ENCODE measurements at regions not wholly inside any gene's neighbourhood (a gene's known extent, or its start where the extent isn't known, plus 50 kb on each side); places are given as distances from the start of the nearest gene placed in this dataset.

GRCh38 chr17:14481664-14482063 is 180.8 kb downstream of the HS3ST3B1 start:
- DNase-seq (ENCODE audit: low spot score) = no peak

- no peak for DNase-seq (ENCODE audit: low spot score)
Observed at GRCh38 chr17:14474591-14474990, 173.7 kb downstream of the HS3ST3B1 start.

- DNase-seq (ENCODE audit: low spot score) = peak; percentile 88
Observed at GRCh38 chr17:14471052-14471451, 170.2 kb downstream of the HS3ST3B1 start.

- no peak for DNase-seq (ENCODE audit: low spot score)
Observed at GRCh38 chr17:14470417-14470816, 169.5 kb downstream of the HS3ST3B1 start.

- DNase-seq (ENCODE audit: low spot score) = no peak
Observed at GRCh38 chr17:14469971-14470370, 169.1 kb downstream of the HS3ST3B1 start.

GRCh38 chr17:14468858-14469257 is 168.0 kb downstream of the HS3ST3B1 start:
- no peak for DNase-seq (ENCODE audit: low spot score)

GRCh38 chr17:14461227-14461548 is 160.3 kb downstream of the HS3ST3B1 start:
- no peak for DNase-seq (ENCODE audit: low spot score)

- DNase-seq (ENCODE audit: low spot score) = no peak
Observed at GRCh38 chr17:14460516-14461226, 159.8 kb downstream of the HS3ST3B1 start.

- DNase-seq (ENCODE audit: low spot score) = no peak
Observed at GRCh38 chr17:14459955-14460354, 159.1 kb downstream of the HS3ST3B1 start.

- no peak for DNase-seq (ENCODE audit: low spot score)
Observed at GRCh38 chr17:14458724-14459123, 157.8 kb downstream of the HS3ST3B1 start.

- DNase-seq (ENCODE audit: low spot score) = no peak
Observed at GRCh38 chr17:14454746-14455145, 153.9 kb downstream of the HS3ST3B1 start.

- DNase-seq (ENCODE audit: low spot score) = no peak
Observed at GRCh38 chr17:14452856-14453255, 152.0 kb downstream of the HS3ST3B1 start.

GRCh38 chr17:14451729-14452191 is 150.9 kb downstream of the HS3ST3B1 start:
- DNase-seq (ENCODE audit: low spot score) = no peak

GRCh38 chr17:14448818-14449217 is 147.9 kb downstream of the HS3ST3B1 start:
- no peak for DNase-seq (ENCODE audit: low spot score)

GRCh38 chr17:14446825-14447224 is 145.9 kb downstream of the HS3ST3B1 start:
- DNase-seq (ENCODE audit: low spot score) = no peak

GRCh38 chr17:14444915-14445314 is 144.0 kb downstream of the HS3ST3B1 start:
- DNase-seq (ENCODE audit: low spot score) = no peak

- no peak for DNase-seq (ENCODE audit: low spot score)
Observed at GRCh38 chr17:14442798-14443528, 142.1 kb downstream of the HS3ST3B1 start.

GRCh38 chr17:14437176-14437575 is 136.3 kb downstream of the HS3ST3B1 start:
- no peak for DNase-seq (ENCODE audit: low spot score)

GRCh38 chr17:14436266-14436665 is 135.4 kb downstream of the HS3ST3B1 start:
- no peak for DNase-seq (ENCODE audit: low spot score)

- DNase-seq (ENCODE audit: low spot score) = no peak
Observed at GRCh38 chr17:14434506-14434905, 133.6 kb downstream of the HS3ST3B1 start.

GRCh38 chr17:14432079-14432478 is 131.2 kb downstream of the HS3ST3B1 start:
- DNase-seq (ENCODE audit: low spot score) = no peak

- DNase-seq (ENCODE audit: low spot score) = no peak
Observed at GRCh38 chr17:14429084-14429483, 128.2 kb downstream of the HS3ST3B1 start.

- DNase-seq (ENCODE audit: low spot score) = no peak
Observed at GRCh38 chr17:14428648-14429029, 127.8 kb downstream of the HS3ST3B1 start.

Data from AG08395 (cell line).